HepG2 (cell line): ENCODE measurements at regions not wholly inside any gene's neighbourhood (a gene's known extent, or its start where the extent isn't known, plus 50 kb on each side); places are given as distances from the start of the nearest gene placed in this dataset.

ENCODE experiments used
- ATAC-seq: fragments of 200-7000 bp; cut with Tn5 transposase; 3 replicates; pipeline ENCODE4 v1.9.1; 2020; ENCODE audit warnings: mild to moderate bottlenecking, moderate library complexity
- BruUV-seq: library from RNA; stranded (reverse); fragments of 400-500 nt; replicated peaks from 2 replicates; lab custom pipeline; 2021; lab: Mats Ljungman, UMichigan
- CTCF ChIA-PET: fragments of 300-600 bp; formaldehyde crosslinking; extraction: SDS; loops from one replicate; lab custom pipeline; 2021; ENCODE audit warnings: low total read pairs, inconsistent platforms, low intra/inter-chr PET ratio; lab: Yijun Ruan, JAX
- POLR2A ChIA-PET: fragments of 350-600 bp; sonication (Branson Sonifier 250); formaldehyde crosslinking; loops from one replicate; lab custom pipeline; 2020; ENCODE audit warnings: antibody characterized with exemption, inconsistent platforms; lab: Yijun Ruan, JAX
- DNase-seq: peaks from one replicate; pipeline ENCODE4 v3.0.0-alpha.2; 2015; ENCODE audit warnings: low spot score
- FAIRE-seq: peaks from 3 replicates; lab custom pipeline; 2011; peaks lifted over from hg19 to GRCh38; lab: Jason Lieb, UNC
- H2AFZ ChIP-seq: one replicate; pipeline ENCODE4 v1.6.1; 2011; ENCODE audit warnings: low read length, inconsistent platforms
- H3K27ac ChIP-seq: fragments of 300-600 bp; 3 replicates; pipeline ENCODE4 v1.8.0; 2011; ENCODE audit warnings: mixed run types, mild to moderate bottlenecking, mixed read lengths, low read length, inconsistent platforms; ENCODE audit not compliant: insufficient read depth; ENCODE audit errors: extremely low read length
- H3K27me3 ChIP-seq, 2 experiments: fragments of 200-600 bp in 1 of 2; 2 replicates in 1 of 2; 3 replicates in 1 of 2; pipeline versions ENCODE4 v1.6.0 to v1.8.0; 2011; ENCODE audit warnings: low read length in 2 of 2, mild to moderate bottlenecking in 2 of 2, moderate library complexity in 2 of 2, inconsistent platforms in 1 of 2; ENCODE audit not compliant: insufficient read depth in 2 of 2, control insufficient read depth in 1 of 2
- H3K36me3 ChIP-seq, 2 experiments: fragments of 200-600 bp in 1 of 2; replicated peaks in 1 of 2; 2 replicates in 1 of 2; 3 replicates in 1 of 2; pipeline versions ENCODE4 v1.5.1 to v1.8.0; 2011; ENCODE audit warnings: low read length in 2 of 2, inconsistent platforms in 1 of 2; ENCODE audit not compliant: insufficient read depth in 2 of 2, control insufficient read depth in 1 of 2
- H3K4me1 ChIP-seq: 2 replicates; pipeline ENCODE4 v1.5.1; 2012; ENCODE audit warnings: low read length, inconsistent platforms; ENCODE audit not compliant: insufficient read depth
- H3K4me2 ChIP-seq: 2 replicates; pipeline ENCODE4 v1.6.0; 2011; ENCODE audit warnings: low read depth, low read length, inconsistent platforms
- H3K4me3 ChIP-seq, 3 experiments: fragments of 200-600 bp in 1 of 3; sonication (generic), shearing (Covaris generic) in 1 of 3; replicated peaks in 1 of 3; 2 replicates each; pipeline ENCODE4 v1.5.1; 2011 to 2016; ENCODE audit warnings: low read length in 3 of 3, inconsistent platforms in 2 of 3, low read depth in 2 of 3, mild to moderate bottlenecking in 2 of 3, control low read depth in 1 of 3, mixed read lengths in 1 of 3; ENCODE audit not compliant: insufficient read depth in 1 of 3
- H3K79me2 ChIP-seq: one replicate; pipeline ENCODE4 v1.6.1; 2011; ENCODE audit warnings: low read length, inconsistent platforms; ENCODE audit not compliant: insufficient read depth
- H3K9ac ChIP-seq: 2 replicates; pipeline ENCODE4 v1.6.0; 2011; ENCODE audit warnings: mild to moderate bottlenecking, low read depth, low read length, inconsistent platforms; ENCODE audit not compliant: insufficient read depth
- H3K9me3 ChIP-seq: 2 replicates; pipeline ENCODE4 v1.5.1; 2012; ENCODE audit warnings: mild to moderate bottlenecking, low read length
- H4K20me1 ChIP-seq: 2 replicates; pipeline ENCODE4 v1.6.0; 2011; ENCODE audit warnings: inconsistent platforms, mild to moderate bottlenecking, low read length, moderate library complexity; ENCODE audit not compliant: insufficient read depth
- ASH2L ChIP-seq: fragments of 300-600, 200-600 bp; sonication (generic); IDR thresholded peaks from 2 replicates; pipeline ENCODE4 v1.7.0; 2017; ENCODE audit warnings: low read depth, mild to moderate bottlenecking, moderate library complexity, mixed read lengths, low read length; ENCODE audit not compliant: insufficient read length
- BCLAF1 ChIP-seq: fragments of 450-650 bp; IDR thresholded peaks from 2 replicates; pipeline ENCODE4 v1.6.1; 2017; ENCODE audit warnings: mild to moderate bottlenecking
- CBX2 ChIP-seq, 2 experiments: fragments of 200-600 bp in 1 of 2; sonication (generic); formaldehyde crosslinking in 1 of 2; IDR thresholded peaks; 2 replicates each; pipeline versions ENCODE4 v1.7.0 to v1.8.1; 2018 to 2022; ENCODE audit warnings: low read depth in 2 of 2, low read length in 1 of 2, mild to moderate bottlenecking in 1 of 2, missing genetic modification reagents in 1 of 2
- CEBPB ChIP-seq: IDR thresholded peaks from 2 replicates; pipeline ENCODE4 v1.6.1; 2011; ENCODE audit warnings: low read depth, low read length, improper control_type of control experiment, borderline replicate concordance
- EZH2 ChIP-seq: conservative IDR thresholded peaks from 2 replicates; pipeline ENCODE4 v1.6.1; 2012; ENCODE audit warnings: mild to moderate bottlenecking, low read depth, low read length, moderate library complexity
- TBX2 ChIP-seq: sonication (generic); formaldehyde crosslinking; IDR thresholded peaks from 2 replicates; pipeline ENCODE4 v1.5.0; 2020; ENCODE audit warnings: missing genetic modification reagents, mild to moderate bottlenecking, borderline replicate concordance
- TSC22D2 ChIP-seq: sonication (generic); formaldehyde crosslinking; IDR thresholded peaks from 2 replicates; pipeline ENCODE4 v1.5.1; 2020; ENCODE audit warnings: missing genetic modification reagents, mild to moderate bottlenecking, borderline replicate concordance
- ZHX1 ChIP-seq: sonication (generic); formaldehyde crosslinking; IDR thresholded peaks from 2 replicates; pipeline ENCODE4 v1.8.1; 2022; ENCODE audit warnings: low read depth, mild to moderate bottlenecking, missing genetic modification reagents
- ZNF331 ChIP-seq: sonication (generic); formaldehyde crosslinking; IDR thresholded peaks from 2 replicates; pipeline ENCODE4 v1.4.0; 2020; ENCODE audit warnings: missing genetic modification reagents
- ZNF350 ChIP-seq: sonication (generic); formaldehyde crosslinking; IDR thresholded peaks from 2 replicates; pipeline ENCODE4 v1.4.0; 2020; ENCODE audit warnings: mild to moderate bottlenecking, low read depth, missing genetic modification reagents, borderline replicate concordance
- ZNF430 ChIP-seq: sonication (generic); formaldehyde crosslinking; IDR thresholded peaks from 2 replicates; pipeline ENCODE4 v1.9.0; 2021; ENCODE audit warnings: mild to moderate bottlenecking, missing genetic modification reagents
- ZNF512B ChIP-seq: sonication (generic); formaldehyde crosslinking; IDR thresholded peaks from 2 replicates; pipeline ENCODE4 v1.5.1; 2020; ENCODE audit warnings: missing genetic modification reagents, mild to moderate bottlenecking, borderline replicate concordance
- ZNF564 ChIP-seq: sonication (generic); formaldehyde crosslinking; IDR thresholded peaks from 2 replicates; pipeline ENCODE4 v1.8.1; 2023; ENCODE audit warnings: mild to moderate bottlenecking, missing genetic modification reagents
- ZNF614 ChIP-seq: IDR thresholded peaks from 2 replicates; pipeline ENCODE4 v1.6.1; 2018; ENCODE audit warnings: missing biosample characterization, missing genetic modification reagents, inconsistent platforms, borderline replicate concordance
- ZNF629 ChIP-seq: sonication (generic); formaldehyde crosslinking; conservative IDR thresholded peaks from 2 replicates; pipeline ENCODE4 v1.5.0; 2020; ENCODE audit warnings: missing genetic modification reagents
- ZNF816 ChIP-seq: sonication (generic); formaldehyde crosslinking; IDR thresholded peaks from 2 replicates; pipeline ENCODE4 v1.8.0; 2022; ENCODE audit warnings: missing genetic modification reagents, mild to moderate bottlenecking, borderline replicate concordance
- ZSCAN30 ChIP-seq: sonication (generic); formaldehyde crosslinking; IDR thresholded peaks from 2 replicates; pipeline ENCODE4 v1.5.0; 2020; ENCODE audit warnings: mild to moderate bottlenecking, missing genetic modification reagents
- WGBS: methylation state at CpG from one replicate; pipeline ENCODE4 v1.1.6; 2017; ENCODE audit warnings: low lambda C conversion rate; 5-methylcytosine and 5-hydroxymethylcytosine counted together
- in situ Hi-C: cut with HindIII; loops from 2 replicates; pipeline ENCODE4 v1.10.0; 2017; ENCODE audit warnings: low pct_unique_long_range_greater_than_20kb; ENCODE audit not compliant: extremely low pct_ligation_motif_present
- intact Hi-C: fragments of 100-400 bp; cut with micrococcal nuclease; formaldehyde crosslinking; loops from one replicate; pipeline ENCODE4 v1.10.0; 2022; ENCODE audit not compliant: unreplicated experiment

GRCh38 chr6:4591218-4591617, 185.0 kb upstream of the CDYL start:
- DNase-seq (no peak), ATAC-seq (no peak), FAIRE-seq (no peak)
- in situ Hi-C loops = no loop called here
- no TSS peak for BruUV-seq
- intact Hi-C loops = no loop called here
- Histone ChIP-seq H3K27me3 (peaks cover 2 to 32% of the 10 kb centered on the region in 2 experiments; a peak in 4 of 5 replicates), H3K4me3 (no peak overlapping the region), H3K79me2 (no peaks in the 10 kb centered on the region), H2AFZ (no peak overlapping the region), H3K4me1 (no peaks in the 10 kb centered on the region), H3K4me2 (no peak overlapping the region), H4K20me1 (no peaks in the 10 kb centered on the region), H3K9ac (no peak overlapping the region), H3K36me3 (no peaks in the 10 kb centered on the region), H3K27ac (no peak overlapping the region), H3K9me3 (no peaks in the 10 kb centered on the region)
- CTCF ChIA-PET = no interaction called here
- WGBS = 5% methylated on average over 6 of the region's 6 CpGs
- POLR2A ChIA-PET = no interaction called here
- TF ChIP-seq CBX2 (IDR thresholded peaks at IDR 0.05; ENCODE audit: low read depth, low read length) (no peak), CBX2 (CRISPR knock-in tag; IDR thresholded peaks at IDR 0.05; ENCODE audit: low read depth) (no peak), ZSCAN30 (no peak), ZNF629 (CRISPR knock-in tag) (no peak), ZNF331 (CRISPR knock-in tag) (no peak), ZHX1 (CRISPR knock-in tag) (no peak), TBX2 (CRISPR knock-in tag) (no peak), CEBPB (no peak), ZNF350 (CRISPR knock-in tag) (no peak), ZNF564 (CRISPR knock-in tag) (no peak), ZNF614 (CRISPR knock-in tag) (no peak), TSC22D2 (no peak), ASH2L (no peak), ZNF512B (CRISPR knock-in tag) (no peak), EZH2 (no peak), BCLAF1 (no peak), ZNF816 (CRISPR knock-in tag) (no peak), ZNF430 (CRISPR knock-in tag) (no peak)
